ENCODE measurements at regions not wholly inside any gene's neighbourhood (a gene's known extent, or its start where the extent isn't known, plus 50 kb on each side); places are given as distances from the start of the nearest gene placed in this dataset.

DNA sequence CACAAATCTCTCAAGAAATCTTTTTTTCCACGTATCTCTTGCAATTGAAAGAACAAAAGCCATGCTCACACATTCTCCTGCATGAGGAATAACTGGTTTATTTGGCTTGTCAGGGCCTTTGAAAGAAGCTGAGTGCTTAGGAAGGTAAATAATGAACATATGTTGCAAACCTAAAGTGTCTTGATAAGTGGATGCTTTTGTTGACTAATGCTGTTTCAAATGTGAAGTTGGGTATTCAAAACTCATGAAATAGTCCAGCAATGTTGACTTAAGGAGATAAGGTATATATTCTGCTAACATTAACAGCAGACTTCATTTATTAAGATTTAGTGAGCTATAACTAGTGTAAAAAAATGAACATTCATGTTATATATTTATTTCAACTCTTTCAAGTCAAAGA lies 1792.7 kb upstream of the MIR17HG start:
- Histone ChIP-seq H3K4me3 (no peak overlapping the region), H3K4me1 (no peaks in the 10 kb centered on the region), H3K9me3 (no peaks in the 10 kb centered on the region), H3K27ac (no peak overlapping the region), H3K27me3 (no peaks in the 10 kb centered on the region), H3K36me3 (no peaks in the 10 kb centered on the region)
- WGBS, 2 donors (ENCODE audit: low coverage in 1 of 2): 40 to 42% methylated on average over 1 of the region's 1 CpG
- DNase-seq: no peak
- in situ Hi-C loops (cut with MboI; ENCODE audit: low pct_ligation_motif_present in 1 of 4, low pct_unique_long_range_greater_than_20kb in 1 of 4, low sequenced_read_pairs in 3 of 4) (no loop called here), intact Hi-C loops (cut with DNase I; ENCODE audit: low total_unique reads) (no loop called here)
- TF ChIP-seq EP300 (IDR thresholded peaks at IDR 0.05; ENCODE audit: low read depth) (no peak), CTCF (IDR thresholded peaks at IDR 0.05) (no peak), POLR2A (IDR thresholded peaks at IDR 0.05) (no peak), POLR2AphosphoS5 (IDR thresholded peaks at IDR 0.05) (no peak)

DNA sequence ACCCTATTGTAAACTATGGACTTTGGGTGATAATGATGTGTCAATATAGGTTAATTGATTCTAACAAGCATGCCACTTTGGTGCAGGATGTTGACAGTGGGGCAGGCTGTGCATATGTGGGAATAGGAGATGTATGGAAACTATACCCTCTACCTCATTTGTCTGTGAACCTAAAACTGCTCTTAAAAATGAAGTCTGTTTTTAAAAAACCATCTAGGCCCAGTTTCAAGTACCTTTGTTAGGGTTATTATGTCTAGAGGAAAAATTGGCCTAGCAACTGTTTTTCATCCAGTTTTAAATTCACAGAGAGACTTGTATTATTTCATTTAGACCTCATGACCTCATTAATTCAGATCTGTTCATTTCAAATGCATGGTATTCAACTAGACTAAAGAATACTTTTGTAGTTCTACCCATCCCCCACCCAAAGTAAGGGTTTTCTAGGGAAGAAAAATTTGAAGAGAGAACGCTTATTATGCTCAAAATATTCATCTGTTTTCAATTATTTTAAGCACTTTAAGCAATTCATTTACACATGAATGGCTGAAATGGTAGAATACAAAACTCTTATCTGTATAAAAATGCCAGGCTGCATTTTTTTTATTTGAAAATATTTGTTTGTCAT lies 1781.9 kb upstream of the MIR17HG start:
- WGBS, 2 donors (ENCODE audit: low coverage in 1 of 2): 81 to 91% methylated on average over 1 of the region's 1 CpG
- Histone ChIP-seq H3K9me3 (no peaks in the 10 kb centered on the region), H3K36me3 (no peaks in the 10 kb centered on the region), H3K27me3 (no peaks in the 10 kb centered on the region), H3K4me1 (no peaks in the 10 kb centered on the region), H3K27ac (no peak overlapping the region), H3K4me3 (no peak overlapping the region)
- in situ Hi-C loops (cut with MboI; ENCODE audit: low pct_ligation_motif_present in 1 of 4, low pct_unique_long_range_greater_than_20kb in 1 of 4, low sequenced_read_pairs in 3 of 4): no loop called here
- no peak for DNase-seq
- intact Hi-C loops (cut with DNase I; ENCODE audit: low total_unique reads): no loop called here
- TF ChIP-seq POLR2A (IDR thresholded peaks at IDR 0.05) (no peak), POLR2AphosphoS5 (IDR thresholded peaks at IDR 0.05) (no peak), EP300 (IDR thresholded peaks at IDR 0.05; ENCODE audit: low read depth) (no peak)

DNA sequence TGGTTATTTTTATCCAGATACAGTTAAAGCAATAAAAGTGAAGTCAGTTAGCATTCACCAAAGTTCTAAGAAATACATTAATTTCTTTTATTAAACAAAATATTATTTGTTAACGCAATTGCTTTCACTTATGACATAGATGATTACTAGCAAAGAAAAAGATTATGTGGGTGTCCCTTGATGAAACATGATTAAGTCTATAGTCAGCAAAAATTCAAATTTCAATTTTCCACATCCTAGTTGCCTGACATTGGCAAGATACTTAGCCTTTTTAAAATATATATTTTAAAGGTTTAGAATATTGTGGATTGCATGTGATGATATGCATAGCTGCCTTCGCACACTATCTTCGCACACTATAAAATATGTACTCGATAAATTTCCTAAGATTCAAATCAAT lies 1780.5 kb upstream of the MIR17HG start:
- H3K4me1 ChIP-seq: no peaks in the 10 kb centered on the region
- no peaks in the 10 kb centered on the region for H3K27me3 ChIP-seq
- whole genome bisulfite sequencing, 2 donors (ENCODE audit: low coverage in 1 of 2): 75 to 95% methylated on average over 4 of the region's 4 CpGs
- intact Hi-C loops (cut with DNase I; ENCODE audit: low total_unique reads) (no loop called here), in situ Hi-C loops (cut with MboI; ENCODE audit: low pct_ligation_motif_present in 1 of 4, low pct_unique_long_range_greater_than_20kb in 1 of 4, low sequenced_read_pairs in 3 of 4) (no loop called here)
- no peak for TF ChIP-seq CTCF (IDR thresholded peaks at IDR 0.05)
- no peaks in the 10 kb centered on the region for H3K9me3 ChIP-seq
- H3K4me3 ChIP-seq: no peak overlapping the region
- DNase-seq: no peak
- no peak overlapping the region for H3K27ac ChIP-seq
- H3K36me3 ChIP-seq: no peaks in the 10 kb centered on the region

DNA sequence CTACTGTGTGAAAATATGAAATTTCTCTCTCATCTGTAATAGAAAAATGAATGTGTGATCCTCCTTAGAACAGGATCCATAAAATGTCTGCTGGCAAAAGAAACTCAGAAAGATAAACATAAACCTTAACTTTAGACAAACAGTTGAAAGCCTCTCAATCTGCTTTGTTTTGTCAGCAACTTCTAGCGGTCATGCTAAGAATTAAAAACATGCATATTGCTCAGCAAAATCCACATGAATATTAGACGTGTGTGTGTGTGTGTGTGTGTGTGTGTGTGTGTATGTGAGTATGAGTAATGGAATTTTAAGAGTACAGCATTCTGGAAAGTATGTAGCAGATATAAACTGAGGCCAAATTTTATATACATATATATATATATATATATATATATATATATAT lies 1779.2 kb upstream of the MIR17HG start:
- TF ChIP-seq POLR2A (IDR thresholded peaks at IDR 0.05): no peak
- TF ChIP-seq POLR2AphosphoS5 (IDR thresholded peaks at IDR 0.05): no peak
- no peak for TF ChIP-seq EP300 (IDR thresholded peaks at IDR 0.05; ENCODE audit: low read depth)
- no peak for TF ChIP-seq CTCF (IDR thresholded peaks at IDR 0.05)
- H3K36me3 ChIP-seq: no peaks in the 10 kb centered on the region
- WGBS, 2 donors (ENCODE audit: low coverage in 1 of 2): 55 to 65% methylated on average over 2 of the region's 2 CpGs
- no peak overlapping the region for H3K27ac ChIP-seq
- H3K4me1 ChIP-seq: no peaks in the 10 kb centered on the region
- no peaks in the 10 kb centered on the region for H3K27me3 ChIP-seq
- in situ Hi-C loops (cut with MboI; ENCODE audit: low pct_ligation_motif_present in 1 of 4, low pct_unique_long_range_greater_than_20kb in 1 of 4, low sequenced_read_pairs in 3 of 4) (no loop called here), intact Hi-C loops (cut with DNase I; ENCODE audit: low total_unique reads) (no loop called here)
- no peak for DNase-seq
- no peak overlapping the region for H3K4me3 ChIP-seq
- H3K9me3 ChIP-seq: no peaks in the 10 kb centered on the region

DNA sequence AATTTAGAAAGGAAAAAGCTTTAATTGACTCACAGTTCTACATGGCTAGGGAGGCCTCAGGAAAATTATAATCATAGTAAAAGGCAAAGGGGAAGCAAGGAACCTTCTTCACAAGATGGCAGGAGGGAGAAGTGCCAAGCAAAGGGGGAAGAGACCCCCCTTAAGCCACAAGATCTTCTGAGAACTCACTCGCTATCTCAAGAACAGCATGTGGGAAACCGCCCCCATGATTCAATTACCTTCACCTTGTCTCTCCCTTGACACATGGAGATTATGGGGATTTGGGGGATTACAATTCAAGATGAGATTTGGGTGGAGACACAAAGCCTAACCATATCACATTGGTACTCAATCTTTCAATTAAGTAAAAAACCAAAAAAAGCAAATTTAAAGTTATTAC lies 1778.7 kb upstream of the MIR17HG start:
- 46 to 91% methylated on average over 2 of the region's 2 CpGs for WGBS, 2 donors (ENCODE audit: low coverage in 1 of 2)
- no peak for DNase-seq
- Histone ChIP-seq H3K27ac (no peak overlapping the region), H3K4me3 (no peak overlapping the region), H3K27me3 (no peaks in the 10 kb centered on the region), H3K9me3 (no peaks in the 10 kb centered on the region), H3K4me1 (no peaks in the 10 kb centered on the region), H3K36me3 (no peaks in the 10 kb centered on the region)
- TF ChIP-seq CTCF (IDR thresholded peaks at IDR 0.05) (no peak), EP300 (IDR thresholded peaks at IDR 0.05; ENCODE audit: low read depth) (no peak), POLR2AphosphoS5 (IDR thresholded peaks at IDR 0.05) (no peak), POLR2A (IDR thresholded peaks at IDR 0.05) (no peak)
- in situ Hi-C loops (cut with MboI; ENCODE audit: low pct_ligation_motif_present in 1 of 4, low pct_unique_long_range_greater_than_20kb in 1 of 4, low sequenced_read_pairs in 3 of 4) (no loop called here), intact Hi-C loops (cut with DNase I; ENCODE audit: low total_unique reads) (no loop called here)
